ENCODE measurements at regions not wholly inside any gene's neighbourhood (a gene's known extent, or its start where the extent isn't known, plus 50 kb on each side); places are given as distances from the start of the nearest gene placed in this dataset.
"Not testable (repeated sequence)": the region's sequence is repeated elsewhere in the genome, so short reads cannot be mapped to it uniquely, and the experiment has no call there.

DNA sequence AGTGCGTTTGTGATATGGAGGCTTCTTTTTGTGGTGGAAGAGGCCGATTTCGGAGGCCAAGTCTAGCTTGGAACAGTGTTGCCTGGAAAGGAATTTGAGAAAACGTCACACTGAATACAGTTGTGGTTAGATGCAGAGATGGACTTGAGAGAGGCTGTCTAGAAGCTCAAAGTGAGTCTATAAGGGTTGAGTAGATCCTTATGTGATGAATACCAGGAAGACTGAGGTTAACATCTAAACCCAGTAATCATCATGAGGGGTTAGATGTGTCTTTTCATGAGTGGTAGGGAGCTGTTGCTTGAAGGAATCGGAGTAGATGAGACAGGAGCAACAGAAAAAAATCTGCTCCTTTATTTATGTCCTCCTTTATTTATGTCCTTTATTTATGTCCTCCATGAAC, 114.6 kb upstream of the IVNS1ABP start:
- no peak for DNase-seq

DNA sequence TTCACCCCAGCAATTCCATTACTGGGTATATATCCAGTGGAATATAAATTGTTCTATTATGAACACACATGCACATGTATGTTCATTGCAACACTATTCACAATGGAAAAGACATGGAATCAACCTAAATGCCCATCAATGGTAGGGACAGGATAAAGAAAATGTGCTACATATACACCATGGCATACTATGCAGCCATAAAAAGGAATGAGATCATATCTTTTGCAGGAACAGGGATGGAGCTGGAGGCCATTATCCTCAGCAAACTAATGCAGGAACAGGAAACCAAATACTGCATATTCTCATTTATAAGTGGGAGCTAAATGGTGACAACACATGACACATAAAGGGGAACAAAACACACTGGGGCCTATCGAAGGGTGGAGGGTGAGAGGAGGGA, 112.6 kb upstream of the IVNS1ABP start:
- not testable (repeated sequence) for DNase-seq

DNA sequence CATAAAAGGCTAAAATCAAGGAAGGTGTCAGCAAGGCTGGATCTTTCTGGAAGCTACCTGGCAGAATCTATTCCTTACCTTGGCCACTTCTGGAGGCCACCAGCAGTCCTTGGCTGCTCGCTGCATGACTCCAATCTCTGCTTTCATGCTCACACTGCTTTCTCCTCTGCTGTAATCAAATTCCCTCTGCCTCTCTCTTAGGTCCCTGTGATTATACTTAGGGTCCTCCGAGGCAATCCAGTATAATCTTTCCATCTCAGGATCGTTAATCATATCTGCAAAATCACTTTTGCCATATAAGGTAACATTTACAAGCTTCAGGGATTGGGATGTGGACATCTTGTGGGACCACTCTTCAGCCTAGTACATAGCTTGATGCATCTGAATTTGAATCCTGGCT, 110.7 kb upstream of the IVNS1ABP start:
- no peak for DNase-seq

DNA sequence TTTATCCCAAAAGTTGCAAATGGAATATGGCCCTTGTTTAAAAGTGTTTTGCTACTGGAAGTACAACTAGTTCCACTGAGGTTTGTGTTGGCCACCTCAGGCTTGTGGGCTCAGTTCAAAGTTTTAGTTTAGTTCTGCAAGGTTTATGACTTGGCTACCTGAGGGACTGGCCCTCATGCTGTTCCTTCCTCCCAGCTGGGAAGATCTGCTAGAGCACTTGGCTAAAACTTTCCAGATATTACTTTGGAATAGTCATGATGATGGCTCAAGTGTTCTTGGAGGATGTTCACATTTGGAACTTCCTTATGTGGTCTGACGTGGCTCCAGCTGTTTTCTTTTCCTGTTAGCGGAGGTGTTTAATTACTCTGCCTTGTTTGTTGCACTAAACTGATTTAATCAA, 110.2 kb upstream of the IVNS1ABP start:
- DNase-seq: no peak

DNA sequence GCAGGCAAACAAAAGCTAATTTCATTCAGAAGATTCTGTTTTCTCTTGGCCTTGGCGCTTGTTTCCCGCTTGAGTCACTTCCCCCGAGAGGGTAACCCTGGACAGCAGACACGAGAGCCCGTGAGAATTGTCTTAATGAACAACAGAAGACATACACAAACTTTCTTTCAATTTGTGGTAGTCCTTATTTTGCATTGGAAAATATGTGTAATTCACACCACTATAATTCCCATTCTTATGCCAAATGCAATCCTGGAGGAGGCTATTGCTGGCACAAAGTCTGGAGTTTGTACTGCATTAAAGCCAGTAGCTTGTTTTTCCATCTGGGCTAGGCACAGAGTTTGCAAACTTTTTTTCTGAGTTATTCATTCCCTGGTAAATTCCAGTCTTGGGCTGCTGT, 109.8 kb upstream of the IVNS1ABP start:
- DNase-seq: no peak

DNA sequence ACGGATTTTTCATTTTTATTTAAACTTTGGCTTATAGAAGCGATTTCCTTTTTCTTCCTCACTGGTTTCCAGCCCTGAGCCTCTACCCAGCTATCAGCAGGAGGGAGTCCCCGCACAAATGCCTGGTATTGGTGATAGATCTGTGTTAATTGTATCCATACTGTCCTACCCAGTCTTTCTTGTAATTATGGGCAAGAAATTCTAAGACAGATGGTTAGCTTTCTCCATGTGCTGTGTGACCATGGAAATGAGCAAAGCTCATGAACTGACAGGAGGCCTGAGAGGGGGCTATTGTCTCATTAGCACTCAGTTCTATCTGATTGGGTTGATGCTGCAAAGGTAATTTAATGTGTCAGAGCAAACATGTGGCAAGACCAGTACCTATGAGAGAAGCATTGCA, 108.1 kb upstream of the IVNS1ABP start:
- DNase-seq: no peak

DNA sequence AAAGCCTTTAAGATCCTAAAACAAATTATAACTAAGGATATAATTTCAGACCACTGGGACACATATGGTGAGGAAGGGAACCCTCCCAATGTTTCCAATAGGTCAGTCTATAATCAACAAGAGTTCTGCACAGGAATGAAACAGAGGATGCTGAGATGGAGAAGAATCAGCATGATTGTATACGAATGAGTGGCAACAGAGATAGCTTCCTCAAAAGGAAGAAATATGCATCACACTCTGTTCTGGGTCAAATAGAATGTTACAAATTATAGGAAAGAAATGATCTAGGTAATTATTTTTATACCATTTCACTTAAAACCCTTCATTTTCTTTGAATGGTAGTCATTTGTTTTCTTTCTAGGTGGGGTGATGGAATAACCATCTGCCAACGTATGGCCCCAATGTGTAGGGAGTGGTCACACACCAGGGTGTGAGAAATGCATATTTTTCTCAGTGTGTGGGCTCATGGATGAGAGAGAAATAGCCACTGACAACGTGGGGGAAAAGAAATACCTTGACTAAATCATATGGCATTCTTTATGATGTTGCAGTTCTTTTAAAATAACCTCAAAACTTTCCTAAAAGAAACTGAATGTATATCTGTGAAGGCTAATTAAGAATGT, 104.6 kb upstream of the IVNS1ABP start:
- no peak for DNase-seq

DNA sequence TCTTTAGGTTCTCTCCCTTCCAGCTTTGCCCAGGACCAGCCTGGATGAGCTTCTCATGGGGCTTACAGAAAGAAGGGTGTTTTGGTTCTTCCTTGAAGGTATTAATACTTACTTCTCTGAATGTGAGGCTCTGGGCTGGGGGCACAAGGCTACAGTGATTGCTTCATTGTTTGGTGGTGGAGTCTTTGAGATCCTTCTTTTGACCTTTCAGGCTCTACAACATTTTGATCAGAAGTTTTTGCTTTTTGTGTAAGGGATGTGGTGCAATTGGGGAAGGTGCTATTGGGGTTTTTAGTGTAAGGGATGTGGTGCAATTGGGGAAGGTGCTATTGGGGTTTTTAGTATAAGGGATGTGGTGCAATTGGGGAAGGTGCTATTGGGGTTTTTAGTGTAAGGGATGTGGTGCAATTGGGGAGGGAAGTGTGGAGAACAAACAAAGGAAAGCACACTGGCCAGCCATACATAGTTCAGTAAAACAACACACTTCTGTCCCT, 103.6 kb upstream of the IVNS1ABP start:
- DNase-seq: peak; percentile 31

DNA sequence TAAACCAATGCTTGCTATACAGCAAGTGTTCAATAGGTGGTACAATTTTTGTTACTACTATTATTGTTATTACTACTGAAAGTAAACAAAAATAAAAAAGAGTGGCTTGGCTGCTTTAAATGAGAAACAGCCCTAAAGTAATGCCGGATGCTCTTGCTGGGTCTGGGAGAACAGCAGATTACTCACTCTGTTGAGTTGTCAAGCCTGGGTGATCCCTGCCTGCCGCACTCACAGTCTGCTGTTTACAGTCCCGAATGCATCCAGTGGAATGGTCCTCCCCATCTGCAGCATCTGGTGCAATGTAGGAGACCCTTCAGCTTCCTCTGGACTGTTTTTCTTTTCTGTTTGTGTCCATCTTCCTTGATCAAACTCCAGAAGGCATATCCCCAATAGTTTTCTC, 102.7 kb upstream of the IVNS1ABP start:
- DNase-seq: no peak

DNA sequence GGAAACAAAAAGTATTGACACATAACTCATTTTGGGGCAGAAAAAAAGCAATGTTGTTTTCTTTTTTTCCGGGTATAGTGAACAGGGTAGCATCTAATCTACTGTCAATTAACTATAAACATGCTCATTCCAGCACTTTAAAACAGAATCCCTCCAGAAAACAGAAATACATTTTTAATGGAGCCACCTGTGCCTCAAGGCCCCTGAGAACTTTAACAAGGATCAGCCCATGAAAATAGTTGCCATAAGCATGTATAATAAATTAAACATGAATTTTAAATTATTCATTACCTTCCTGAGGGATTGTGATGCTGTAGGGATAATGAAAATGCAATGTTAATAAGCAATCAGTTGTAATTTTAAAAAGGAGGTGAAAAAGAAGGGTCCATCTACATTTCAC, 101.4 kb upstream of the IVNS1ABP start:
- DNase-seq: no peak

DNA sequence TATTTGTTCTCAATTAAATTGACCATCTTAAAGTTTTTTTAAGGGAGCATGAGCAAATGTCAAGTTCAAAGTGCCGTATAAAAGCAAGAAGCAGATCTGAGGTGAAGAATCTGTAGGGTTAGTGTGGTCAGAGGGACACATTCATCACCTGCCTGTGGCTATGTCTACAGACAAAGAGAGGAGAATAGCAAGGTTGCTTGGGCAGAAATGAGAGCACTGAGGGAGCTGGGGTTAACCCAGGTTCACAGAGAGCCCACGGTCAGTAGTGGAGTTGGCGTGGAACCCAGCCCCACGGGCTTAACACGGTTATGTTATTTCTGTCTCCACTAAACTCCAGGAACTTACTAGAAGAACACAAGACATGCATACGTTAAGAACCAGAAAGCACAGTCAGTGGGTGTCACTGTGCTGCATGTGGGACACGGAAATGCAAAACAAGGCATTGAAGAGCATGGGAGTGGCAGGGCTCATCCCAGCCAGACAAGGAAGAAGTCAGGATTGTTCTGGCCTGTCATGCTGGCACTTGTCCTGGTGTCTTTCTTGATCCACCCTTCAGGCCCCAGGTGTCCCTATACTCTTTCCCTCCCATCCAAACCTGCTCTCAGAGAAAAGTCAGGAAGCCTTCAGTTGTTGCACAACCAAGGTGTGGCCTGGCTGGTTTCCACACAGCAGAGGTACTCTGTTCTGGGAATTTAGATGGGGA, 95.5 kb upstream of the IVNS1ABP start:
- no peak for DNase-seq

DNA sequence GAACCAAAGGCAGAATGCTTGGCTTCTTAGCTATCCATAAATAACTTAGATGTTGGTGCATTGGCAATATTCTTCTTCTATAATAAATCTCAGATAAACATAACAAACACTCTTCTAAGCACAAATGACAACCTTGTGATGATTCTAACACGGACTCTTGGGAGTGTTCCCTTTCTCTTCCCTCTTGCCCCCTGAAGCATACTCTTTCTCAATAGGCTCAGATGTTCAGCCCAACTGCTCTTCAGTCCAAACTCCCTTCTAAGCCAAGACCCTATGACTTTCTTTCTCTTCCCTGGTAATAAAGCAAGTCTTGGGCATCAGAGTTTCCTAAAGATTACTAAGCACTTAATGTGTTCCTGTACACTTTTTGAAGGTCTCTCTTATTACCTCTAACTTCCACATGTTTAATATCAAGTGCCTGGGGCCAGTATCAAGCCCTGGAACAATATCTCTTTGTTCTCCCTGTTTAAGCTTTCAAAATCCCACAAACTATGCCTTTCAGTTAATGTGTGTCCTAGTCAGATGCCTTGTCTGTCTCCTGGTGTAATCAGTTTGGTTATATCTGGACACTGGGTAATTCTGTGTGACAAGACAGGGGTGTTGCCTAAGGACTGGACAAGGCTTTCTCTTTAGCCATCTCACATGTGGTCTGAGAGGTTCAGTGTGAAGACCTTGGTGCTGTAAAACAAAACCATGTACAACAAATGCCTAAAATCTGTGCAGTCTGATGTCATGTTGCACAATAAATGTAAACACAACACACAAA, 92.9 kb upstream of the IVNS1ABP start:
- DNase-seq: no peak

DNA sequence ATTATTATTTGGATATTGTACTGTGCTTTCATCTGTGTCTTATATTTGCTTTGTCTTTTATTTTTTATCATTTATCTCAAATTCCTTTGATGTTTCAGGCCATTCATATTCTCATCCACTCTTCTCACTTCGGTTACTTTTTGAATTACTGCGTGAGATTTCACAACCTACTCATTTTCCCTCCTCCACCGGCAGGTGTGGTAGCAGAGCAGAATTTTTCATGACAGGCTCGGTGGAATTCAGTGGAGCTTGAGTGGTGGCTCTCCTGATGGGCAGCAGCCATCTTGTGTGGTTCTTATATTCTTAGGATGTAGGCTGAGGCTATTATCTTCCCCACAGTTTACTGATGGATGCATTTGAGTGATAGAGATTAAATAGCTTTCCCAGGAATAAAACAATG, 92.3 kb upstream of the IVNS1ABP start:
- no peak for DNase-seq

DNA sequence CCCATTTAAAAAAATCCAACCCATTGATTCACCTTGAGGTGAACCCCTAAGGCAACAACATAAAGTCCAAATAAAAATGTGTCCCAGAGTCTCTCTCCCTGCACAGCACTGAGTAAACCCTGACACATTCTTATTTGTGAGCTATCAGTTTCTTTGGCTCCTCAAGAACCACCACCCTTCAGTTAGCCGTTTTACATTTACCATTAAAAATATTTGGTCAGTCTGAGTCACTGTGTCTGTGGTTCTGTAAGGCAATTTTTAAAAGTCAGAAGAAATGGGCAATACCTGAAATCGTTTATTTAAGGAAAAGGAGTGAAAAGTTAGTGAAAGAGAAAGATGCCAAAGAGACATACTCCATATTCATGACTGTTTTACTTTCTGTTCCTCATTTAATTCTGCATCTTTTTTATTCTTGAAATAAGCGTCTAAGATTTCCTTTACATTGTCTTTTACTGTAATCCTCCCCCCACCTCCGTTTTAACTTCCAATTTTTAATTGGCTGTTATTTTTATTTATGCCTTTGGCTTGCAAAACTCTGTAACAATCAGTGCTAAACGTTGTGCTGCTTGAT, 91.7 kb upstream of the IVNS1ABP start:
- DNase-seq: no peak

DNA sequence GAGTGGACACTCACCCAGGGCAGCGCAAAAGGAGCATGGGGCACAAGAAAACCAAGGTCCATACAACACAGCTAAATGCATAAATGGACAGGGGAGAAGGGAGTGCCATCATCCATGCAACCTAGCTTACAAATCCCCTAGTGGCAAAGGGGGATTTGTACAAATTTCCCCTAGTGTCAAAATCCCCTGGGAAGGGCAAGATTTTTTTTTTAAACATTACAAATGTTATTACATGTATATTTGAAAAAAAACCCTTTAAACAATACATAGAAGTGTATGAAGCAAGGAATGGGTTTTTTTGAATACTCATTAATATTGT, 89.6 kb upstream of the IVNS1ABP start:
- no peak for DNase-seq

DNA sequence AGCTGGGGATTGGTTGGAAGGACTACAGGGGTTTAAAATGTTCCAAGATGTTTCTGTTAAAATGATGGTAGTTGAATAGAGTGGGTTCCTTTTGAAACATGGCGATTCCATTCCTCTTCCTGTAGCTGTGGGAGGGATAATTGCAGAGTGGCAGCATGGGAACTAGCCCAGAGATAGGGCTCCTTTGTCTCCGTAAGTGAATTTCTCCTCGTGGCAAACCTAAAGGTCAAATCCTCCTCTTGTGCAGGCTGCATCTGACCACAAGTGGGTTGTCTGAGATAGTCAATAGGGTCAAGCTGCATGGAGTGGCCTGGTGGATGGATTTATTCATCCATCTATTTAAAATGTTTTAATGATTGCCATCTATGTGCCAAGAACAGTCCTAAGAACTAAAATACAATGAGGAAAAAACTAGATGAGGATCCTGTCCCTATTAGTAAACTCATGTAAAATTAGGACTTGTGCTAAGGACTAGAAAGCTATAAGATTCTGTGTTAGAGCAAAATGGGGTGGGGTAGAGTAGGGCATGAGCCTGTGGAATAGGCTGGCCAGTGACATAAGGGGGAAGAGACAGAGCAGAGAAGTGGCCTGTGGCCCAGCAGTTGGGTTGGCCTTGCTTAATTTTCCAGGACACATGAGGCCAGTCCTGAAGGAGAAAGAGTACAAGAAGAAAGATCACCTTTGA, 89.1 kb upstream of the IVNS1ABP start:
- DNase-seq: no peak

DNA sequence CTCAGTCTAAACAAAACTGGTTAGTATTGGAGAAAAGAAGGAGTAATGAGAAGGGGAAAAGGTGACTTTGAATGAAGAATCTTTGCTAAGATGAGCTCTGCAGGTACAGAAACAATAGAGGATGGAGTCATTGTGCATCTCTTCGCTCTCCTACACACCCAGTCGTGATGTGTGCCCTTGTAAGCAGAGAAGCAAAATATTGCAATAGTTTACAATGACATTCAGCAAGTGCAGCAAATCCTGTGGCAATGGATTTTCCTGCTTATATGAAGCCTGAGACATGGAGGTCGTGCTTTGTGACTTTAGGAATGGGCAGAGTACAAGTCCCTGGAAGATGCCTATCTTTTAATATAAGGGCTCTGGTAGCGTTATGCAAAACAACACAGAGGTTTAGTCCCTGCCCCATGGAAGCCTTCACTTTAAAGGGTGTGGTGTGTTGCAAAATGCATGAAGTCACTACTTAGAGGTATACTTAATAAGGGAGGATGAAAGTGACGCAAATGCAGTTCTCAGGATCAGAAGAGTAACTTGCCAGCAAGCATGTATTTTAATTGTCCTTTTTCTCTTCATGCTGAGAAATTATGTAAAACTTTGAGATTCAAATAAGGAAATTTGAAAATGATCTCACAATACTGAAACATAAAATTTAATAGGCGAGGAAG, 88.0 kb upstream of the IVNS1ABP start:
- DNase-seq: no peak

DNA sequence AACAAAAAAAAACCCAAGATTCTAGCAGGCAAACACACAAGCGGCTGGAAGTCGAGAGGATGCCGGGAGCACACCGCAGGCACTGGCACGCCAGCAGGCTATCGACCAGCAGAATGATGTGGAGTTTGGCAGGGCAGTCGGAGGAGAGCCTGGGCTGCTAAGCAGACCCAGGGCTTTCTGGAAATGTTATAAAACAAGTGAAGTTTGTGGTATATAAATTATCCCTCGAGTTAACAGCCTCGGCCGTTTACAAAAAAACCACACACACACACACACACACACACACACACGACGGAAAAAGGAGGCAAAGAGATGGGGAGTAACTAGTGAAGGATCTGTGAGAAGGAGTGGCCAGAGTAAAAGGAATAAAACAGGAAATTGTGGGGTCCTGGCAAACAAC, 87.2 kb upstream of the IVNS1ABP start:
- DNase-seq: peak; percentile 15

DNA sequence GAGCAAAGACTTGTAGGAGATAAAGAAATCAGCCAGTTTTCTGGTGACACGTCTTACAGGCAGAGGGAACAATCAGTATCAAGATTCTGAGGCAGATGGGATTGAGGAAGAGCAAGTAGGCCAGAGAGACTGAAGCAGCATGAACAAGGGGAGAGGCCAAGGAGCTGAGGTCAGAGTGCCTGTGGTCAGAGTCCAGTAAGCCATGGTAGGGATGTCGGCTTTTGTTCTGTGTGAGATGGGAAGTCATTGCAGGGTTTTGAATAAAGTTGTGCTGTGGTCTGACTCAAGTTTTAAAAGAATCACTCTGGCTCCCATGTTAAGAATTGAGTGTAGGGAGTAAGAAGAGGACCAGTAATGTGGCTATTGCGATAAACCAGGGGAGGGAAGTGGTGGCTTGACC, 85.9 kb upstream of the IVNS1ABP start:
- no peak for DNase-seq

DNA sequence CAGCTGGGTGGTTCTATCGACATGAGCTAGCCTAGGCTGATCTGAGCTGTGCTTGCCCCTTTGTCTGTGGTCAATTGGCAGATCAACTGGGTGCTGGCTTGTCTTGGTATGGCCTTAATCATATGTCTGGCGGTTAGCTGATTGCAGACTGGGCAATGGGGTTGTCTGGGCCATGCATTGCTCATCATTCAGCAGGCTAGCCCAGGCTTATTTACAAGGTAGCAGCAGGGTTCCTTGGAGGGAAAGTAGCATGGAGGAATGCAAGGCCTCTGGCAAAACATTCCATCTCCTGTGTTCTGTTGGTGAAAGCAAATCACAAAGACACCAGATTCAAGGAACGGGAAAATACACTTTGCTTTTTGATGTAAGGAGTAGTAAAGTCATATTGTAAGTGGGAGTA, 84.0 kb upstream of the IVNS1ABP start:
- DNase-seq: no peak

DNA sequence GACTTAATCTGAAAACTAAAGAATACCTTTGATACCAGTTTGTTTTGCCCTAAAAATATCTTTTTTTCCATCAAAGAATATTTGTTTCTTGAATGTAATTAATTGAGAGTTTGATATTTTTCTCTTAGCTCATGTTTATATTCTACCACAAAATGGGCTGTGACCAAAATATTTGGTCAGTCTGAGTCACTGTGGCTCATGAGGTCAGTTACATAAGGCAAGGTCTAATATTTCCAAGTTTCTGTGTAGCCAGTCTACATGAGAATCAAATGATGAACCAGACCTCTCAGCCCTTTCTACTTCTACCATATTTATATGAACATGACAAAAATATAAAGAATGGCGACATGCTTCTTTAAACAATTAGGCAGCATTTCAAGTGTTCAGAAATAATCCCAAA, 83.0 kb upstream of the IVNS1ABP start:
- peak; percentile 11 for DNase-seq

DNA sequence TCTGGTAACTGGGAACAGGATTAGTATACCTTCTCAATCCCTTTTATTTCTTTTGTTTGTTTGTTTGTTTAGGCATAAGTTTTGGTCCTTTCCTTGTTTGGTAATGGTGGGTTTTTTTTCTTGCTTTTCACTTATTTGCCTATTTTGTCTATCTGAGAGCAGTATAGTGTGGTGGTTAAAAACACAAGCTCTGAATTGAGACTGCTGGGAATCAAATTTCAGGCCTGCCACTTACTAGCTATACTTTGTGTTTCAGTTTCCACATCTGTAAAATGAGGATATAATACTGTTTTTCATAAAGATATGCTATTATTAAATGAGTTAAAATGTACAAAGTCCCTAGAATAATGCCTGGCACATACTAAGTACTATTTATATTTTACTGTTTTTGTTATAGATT, 81.6 kb upstream of the IVNS1ABP start:
- DNase-seq: no peak

DNA sequence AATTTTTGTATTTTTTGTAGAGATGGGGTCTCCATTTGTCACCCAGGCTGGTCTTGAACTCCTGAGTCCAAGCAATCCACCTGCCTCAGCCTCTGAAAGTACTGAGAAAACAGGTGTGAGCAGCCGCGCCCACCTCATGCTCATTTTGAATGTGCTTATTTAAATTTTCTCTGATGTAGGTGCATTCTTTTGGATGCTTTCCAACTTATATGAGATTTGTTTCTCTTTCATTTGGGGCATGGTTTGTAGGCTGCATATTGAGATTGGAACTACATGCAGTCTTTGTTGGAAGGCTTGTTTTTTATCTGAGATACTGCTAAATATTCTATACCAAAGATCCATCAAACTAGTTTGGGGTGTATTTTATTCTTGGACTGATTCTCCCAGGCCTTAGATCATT, 81.0 kb upstream of the IVNS1ABP start:
- DNase-seq: no peak

Measured in hematopoietic multipotent progenitor cell treated with erythropoietin and hydrocortisone succinate and interleukin-3 and kit ligand, for 4 days (in vitro differentiated cells).